ENCODE measurements at regions not wholly inside any gene's neighbourhood (a gene's known extent, or its start where the extent isn't known, plus 50 kb on each side); places are given as distances from the start of the nearest gene placed in this dataset.

DNA sequence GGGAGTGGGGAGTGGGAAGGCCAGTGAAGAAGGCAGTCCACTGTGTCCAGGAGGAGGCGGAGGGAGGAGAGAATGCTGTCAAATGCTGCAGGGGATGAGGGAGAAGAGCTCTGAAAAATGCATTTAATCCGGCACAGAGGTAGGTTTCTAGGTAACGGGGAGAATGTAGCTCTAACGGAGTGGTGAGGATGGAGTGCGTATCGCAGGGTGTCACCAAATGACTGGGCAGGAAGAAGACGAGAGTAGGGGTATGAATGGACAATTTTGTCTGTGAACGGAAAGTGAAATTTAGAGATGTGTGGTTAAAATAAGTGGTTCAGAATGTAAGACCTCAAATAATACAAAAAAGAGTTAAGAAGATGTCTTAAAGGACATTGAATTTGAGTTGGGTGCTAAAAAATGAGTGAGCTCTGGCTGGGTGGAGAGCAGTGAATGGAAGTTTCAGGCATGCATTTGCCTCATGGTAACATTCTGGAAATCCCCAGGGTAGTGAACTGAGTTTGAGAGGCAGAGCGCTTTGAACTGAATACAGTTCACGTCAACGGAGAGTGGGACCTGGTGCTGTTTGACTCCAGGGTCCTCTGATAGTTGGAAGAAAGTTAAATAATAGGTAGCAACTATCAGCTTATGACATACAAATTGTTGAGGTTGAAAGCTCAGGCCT lies 81.3 kb upstream of the CADM1 start:
- Histone ChIP-seq H3K4me1 (ENCODE audit: insufficient read depth) (peaks cover 24% of the 10 kb centered on the region), H4K20me1 (replicated peaks; ENCODE audit: insufficient read depth) (no peaks in the 10 kb centered on the region), H3K27me3 (ENCODE audit: insufficient read depth) (no peaks in the 10 kb centered on the region), H3K79me2 (replicated peaks; ENCODE audit: insufficient read depth) (no peaks in the 10 kb centered on the region), H3F3A (replicated peaks; ENCODE audit: low read depth) (no peaks in the 10 kb centered on the region), H3K36me3 (ENCODE audit: insufficient read depth) (peaks cover 7% of the 10 kb centered on the region; the same call in 1 of the 2 replicates), H3K4me2 (no peak overlapping the region), H2AFZ (no peak overlapping the region), H3K9me2 (ENCODE audit: insufficient read depth) (peaks cover 3% of the 10 kb centered on the region; the same call in 1 of the 2 replicates), H3K27ac (ENCODE audit: low read depth) (no peak overlapping the region), H3K4me3 (no peak overlapping the region)
- Mint-ChIP-seq H3K27ac (no peak overlapping the region), H3K4me3 (no peak overlapping the region), H3K36me3 (ENCODE audit: low read depth) (peaks cover 17% of the 10 kb centered on the region), H3K27me3 (ENCODE audit: insufficient read depth, low read depth, poor library complexity) (peaks cover 10% of the 10 kb centered on the region), H3K4me1 (peaks cover 27% of the 10 kb centered on the region), H3K9me3 (no peaks in the 10 kb centered on the region; the same call in none of the 3 replicates)
- ATAC-seq (no peak), DNase-seq (ENCODE audit: low spot score) (no peak)
- no peak for TF ChIP-seq ZNF331 (CRISPR knock-in tag; IDR thresholded peaks at IDR 0.05; ENCODE audit: low read depth)
- no peak for TF ChIP-seq NANOG (IDR thresholded peaks at IDR 0.05; ENCODE audit: borderline replicate concordance)
- no peak for TF ChIP-seq STAT1 (IDR thresholded peaks at IDR 0.05; ENCODE audit: unreplicated experiment)
- TF ChIP-seq ZNF114 (CRISPR knock-in tag; IDR thresholded peaks at IDR 0.05), result no peak
- TF ChIP-seq, protein P1, sequence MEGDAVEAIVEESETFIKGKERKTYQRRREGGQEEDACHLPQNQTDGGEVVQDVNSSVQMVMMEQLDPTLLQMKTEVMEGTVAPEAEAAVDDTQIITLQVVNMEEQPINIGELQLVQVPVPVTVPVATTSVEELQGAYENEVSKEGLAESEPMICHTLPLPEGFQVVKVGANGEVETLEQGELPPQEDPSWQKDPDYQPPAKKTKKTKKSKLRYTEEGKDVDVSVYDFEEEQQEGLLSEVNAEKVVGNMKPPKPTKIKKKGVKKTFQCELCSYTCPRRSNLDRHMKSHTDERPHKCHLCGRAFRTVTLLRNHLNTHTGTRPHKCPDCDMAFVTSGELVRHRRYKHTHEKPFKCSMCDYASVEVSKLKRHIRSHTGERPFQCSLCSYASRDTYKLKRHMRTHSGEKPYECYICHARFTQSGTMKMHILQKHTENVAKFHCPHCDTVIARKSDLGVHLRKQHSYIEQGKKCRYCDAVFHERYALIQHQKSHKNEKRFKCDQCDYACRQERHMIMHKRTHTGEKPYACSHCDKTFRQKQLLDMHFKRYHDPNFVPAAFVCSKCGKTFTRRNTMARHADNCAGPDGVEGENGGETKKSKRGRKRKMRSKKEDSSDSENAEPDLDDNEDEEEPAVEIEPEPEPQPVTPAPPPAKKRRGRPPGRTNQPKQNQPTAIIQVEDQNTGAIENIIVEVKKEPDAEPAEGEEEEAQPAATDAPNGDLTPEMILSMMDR (conservative IDR thresholded peaks at IDR 0.05; ENCODE audit: low read depth in 2 of 2), result no peak
- no peak for TF ChIP-seq CREB1 (CRISPR knock-in tag; IDR thresholded peaks at IDR 0.05; ENCODE audit: low read depth)
- TF ChIP-seq EZH2 (IDR thresholded peaks at IDR 0.05; ENCODE audit: low read depth, unreplicated experiment), result no peak
- TF ChIP-seq POLR2AphosphoS5 (IDR thresholded peaks at IDR 0.05; ENCODE audit: low read depth), result no peak
- TF ChIP-seq, protein P2, sequence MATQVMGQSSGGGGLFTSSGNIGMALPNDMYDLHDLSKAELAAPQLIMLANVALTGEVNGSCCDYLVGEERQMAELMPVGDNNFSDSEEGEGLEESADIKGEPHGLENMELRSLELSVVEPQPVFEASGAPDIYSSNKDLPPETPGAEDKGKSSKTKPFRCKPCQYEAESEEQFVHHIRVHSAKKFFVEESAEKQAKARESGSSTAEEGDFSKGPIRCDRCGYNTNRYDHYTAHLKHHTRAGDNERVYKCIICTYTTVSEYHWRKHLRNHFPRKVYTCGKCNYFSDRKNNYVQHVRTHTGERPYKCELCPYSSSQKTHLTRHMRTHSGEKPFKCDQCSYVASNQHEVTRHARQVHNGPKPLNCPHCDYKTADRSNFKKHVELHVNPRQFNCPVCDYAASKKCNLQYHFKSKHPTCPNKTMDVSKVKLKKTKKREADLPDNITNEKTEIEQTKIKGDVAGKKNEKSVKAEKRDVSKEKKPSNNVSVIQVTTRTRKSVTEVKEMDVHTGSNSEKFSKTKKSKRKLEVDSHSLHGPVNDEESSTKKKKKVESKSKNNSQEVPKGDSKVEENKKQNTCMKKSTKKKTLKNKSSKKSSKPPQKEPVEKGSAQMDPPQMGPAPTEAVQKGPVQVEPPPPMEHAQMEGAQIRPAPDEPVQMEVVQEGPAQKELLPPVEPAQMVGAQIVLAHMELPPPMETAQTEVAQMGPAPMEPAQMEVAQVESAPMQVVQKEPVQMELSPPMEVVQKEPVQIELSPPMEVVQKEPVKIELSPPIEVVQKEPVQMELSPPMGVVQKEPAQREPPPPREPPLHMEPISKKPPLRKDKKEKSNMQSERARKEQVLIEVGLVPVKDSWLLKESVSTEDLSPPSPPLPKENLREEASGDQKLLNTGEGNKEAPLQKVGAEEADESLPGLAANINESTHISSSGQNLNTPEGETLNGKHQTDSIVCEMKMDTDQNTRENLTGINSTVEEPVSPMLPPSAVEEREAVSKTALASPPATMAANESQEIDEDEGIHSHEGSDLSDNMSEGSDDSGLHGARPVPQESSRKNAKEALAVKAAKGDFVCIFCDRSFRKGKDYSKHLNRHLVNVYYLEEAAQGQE (IDR thresholded peaks at IDR 0.05; ENCODE audit: unreplicated experiment), result no peak
- TF ChIP-seq, protein P3, sequence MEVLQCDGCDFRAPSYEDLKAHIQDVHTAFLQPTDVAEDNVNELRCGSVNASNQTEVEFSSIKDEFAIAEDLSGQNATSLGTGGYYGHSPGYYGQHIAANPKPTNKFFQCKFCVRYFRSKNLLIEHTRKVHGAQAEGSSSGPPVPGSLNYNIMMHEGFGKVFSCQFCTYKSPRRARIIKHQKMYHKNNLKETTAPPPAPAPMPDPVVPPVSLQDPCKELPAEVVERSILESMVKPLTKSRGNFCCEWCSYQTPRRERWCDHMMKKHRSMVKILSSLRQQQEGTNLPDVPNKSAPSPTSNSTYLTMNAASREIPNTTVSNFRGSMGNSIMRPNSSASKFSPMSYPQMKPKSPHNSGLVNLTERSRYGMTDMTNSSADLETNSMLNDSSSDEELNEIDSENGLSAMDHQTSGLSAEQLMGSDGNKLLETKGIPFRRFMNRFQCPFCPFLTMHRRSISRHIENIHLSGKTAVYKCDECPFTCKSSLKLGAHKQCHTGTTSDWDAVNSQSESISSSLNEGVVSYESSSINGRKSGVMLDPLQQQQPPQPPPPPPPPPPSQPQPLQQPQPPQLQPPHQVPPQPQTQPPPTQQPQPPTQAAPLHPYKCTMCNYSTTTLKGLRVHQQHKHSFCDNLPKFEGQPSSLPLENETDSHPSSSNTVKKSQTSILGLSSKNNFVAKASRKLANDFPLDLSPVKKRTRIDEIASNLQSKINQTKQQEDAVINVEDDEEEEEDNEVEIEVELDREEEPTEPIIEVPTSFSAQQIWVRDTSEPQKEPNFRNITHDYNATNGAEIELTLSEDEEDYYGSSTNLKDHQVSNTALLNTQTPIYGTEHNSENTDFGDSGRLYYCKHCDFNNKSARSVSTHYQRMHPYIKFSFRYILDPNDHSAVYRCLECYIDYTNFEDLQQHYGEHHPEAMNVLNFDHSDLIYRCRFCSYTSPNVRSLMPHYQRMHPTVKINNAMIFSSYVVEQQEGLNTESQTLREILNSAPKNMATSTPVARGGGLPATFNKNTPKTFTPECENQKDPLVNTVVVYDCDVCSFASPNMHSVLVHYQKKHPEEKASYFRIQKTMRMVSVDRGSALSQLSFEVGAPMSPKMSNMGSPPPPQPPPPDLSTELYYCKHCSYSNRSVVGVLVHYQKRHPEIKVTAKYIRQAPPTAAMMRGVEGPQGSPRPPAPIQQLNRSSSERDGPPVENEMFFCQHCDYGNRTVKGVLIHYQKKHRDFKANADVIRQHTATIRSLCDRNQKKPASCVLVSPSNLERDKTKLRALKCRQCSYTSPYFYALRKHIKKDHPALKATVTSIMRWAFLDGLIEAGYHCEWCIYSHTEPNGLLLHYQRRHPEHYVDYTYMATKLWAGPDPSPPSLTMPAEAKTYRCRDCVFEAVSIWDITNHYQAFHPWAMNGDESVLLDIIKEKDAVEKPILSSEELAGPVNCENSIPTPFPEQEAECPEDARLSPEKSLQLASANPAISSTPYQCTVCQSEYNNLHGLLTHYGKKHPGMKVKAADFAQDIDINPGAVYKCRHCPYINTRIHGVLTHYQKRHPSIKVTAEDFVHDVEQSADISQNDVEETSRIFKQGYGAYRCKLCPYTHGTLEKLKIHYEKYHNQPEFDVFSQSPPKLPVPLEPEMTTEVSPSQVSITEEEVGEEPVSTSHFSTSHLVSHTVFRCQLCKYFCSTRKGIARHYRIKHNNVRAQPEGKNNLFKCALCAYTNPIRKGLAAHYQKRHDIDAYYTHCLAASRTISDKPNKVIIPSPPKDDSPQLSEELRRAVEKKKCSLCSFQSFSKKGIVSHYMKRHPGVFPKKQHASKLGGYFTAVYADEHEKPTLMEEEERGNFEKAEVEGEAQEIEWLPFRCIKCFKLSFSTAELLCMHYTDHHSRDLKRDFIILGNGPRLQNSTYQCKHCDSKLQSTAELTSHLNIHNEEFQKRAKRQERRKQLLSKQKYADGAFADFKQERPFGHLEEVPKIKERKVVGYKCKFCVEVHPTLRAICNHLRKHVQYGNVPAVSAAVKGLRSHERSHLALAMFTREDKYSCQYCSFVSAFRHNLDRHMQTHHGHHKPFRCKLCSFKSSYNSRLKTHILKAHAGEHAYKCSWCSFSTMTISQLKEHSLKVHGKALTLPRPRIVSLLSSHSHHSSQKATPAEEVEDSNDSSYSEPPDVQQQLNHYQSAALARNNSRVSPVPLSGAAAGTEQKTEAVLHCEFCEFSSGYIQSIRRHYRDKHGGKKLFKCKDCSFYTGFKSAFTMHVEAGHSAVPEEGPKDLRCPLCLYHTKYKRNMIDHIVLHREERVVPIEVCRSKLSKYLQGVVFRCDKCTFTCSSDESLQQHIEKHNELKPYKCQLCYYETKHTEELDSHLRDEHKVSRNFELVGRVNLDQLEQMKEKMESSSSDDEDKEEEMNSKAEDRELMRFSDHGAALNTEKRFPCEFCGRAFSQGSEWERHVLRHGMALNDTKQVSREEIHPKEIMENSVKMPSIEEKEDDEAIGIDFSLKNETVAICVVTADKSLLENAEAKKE (CRISPR knock-in tag; IDR thresholded peaks at IDR 0.05), result no peak
- no peak for TF ChIP-seq JUNB (IDR thresholded peaks at IDR 0.05; ENCODE audit: unreplicated experiment)
- TF ChIP-seq, protein P4, sequence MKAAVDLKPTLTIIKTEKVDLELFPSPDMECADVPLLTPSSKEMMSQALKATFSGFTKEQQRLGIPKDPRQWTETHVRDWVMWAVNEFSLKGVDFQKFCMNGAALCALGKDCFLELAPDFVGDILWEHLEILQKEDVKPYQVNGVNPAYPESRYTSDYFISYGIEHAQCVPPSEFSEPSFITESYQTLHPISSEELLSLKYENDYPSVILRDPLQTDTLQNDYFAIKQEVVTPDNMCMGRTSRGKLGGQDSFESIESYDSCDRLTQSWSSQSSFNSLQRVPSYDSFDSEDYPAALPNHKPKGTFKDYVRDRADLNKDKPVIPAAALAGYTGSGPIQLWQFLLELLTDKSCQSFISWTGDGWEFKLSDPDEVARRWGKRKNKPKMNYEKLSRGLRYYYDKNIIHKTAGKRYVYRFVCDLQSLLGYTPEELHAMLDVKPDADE (IDR thresholded peaks at IDR 0.05), result no peak
- TF ChIP-seq EZH2phosphoT487 (IDR thresholded peaks at IDR 0.05; ENCODE audit: unreplicated experiment), result no peak
